Neural cell (in vitro differentiated cells): ENCODE measurements at regions not wholly inside any gene's neighbourhood (a gene's known extent, or its start where the extent isn't known, plus 50 kb on each side); places are given as distances from the start of the nearest gene placed in this dataset.

Experiments
- CTCF ChIP-seq: fragments of 450-650 bp; IDR thresholded peaks from 2 replicates; pipeline ENCODE4 v1.5.1; 2014; ENCODE audit warnings: antibody characterized with exemption, mild to moderate bottlenecking, moderate library complexity; ENCODE audit not compliant: poor library complexity, severe bottlenecking
- EP300 ChIP-seq: fragments of 450-650 bp; conservative IDR thresholded peaks from 2 replicates; pipeline ENCODE4 v1.6.1; 2014; ENCODE audit warnings: antibody characterized with exemption, mild to moderate bottlenecking, moderate library complexity; ENCODE audit not compliant: poor library complexity, severe bottlenecking
- EZH2 ChIP-seq: fragments of 200-600, 300-800 bp; shearing (Covaris generic), sonication (generic); IDR thresholded peaks from 2 replicates; pipeline ENCODE4 v1.6.1; 2014; ENCODE audit warnings: antibody characterized with exemption, low read length, borderline replicate concordance, mild to moderate bottlenecking; ENCODE audit not compliant: insufficient read depth, poor library complexity, severe bottlenecking
- MXI1 ChIP-seq: fragments of 450-650 bp; conservative IDR thresholded peaks from 2 replicates; pipeline ENCODE4 v1.6.1; 2014; ENCODE audit warnings: antibody characterized with exemption, mild to moderate bottlenecking; ENCODE audit not compliant: poor library complexity, severe bottlenecking
- POLR2AphosphoS5 ChIP-seq: IDR thresholded peaks from 2 replicates; pipeline ENCODE4 v1.6.1; 2012
- RAD21 ChIP-seq: fragments of 450-650 bp; conservative IDR thresholded peaks from 2 replicates; pipeline ENCODE4 v1.6.1; 2014; ENCODE audit warnings: antibody characterized with exemption, mild to moderate bottlenecking, moderate library complexity
- REST ChIP-seq: IDR thresholded peaks from 2 replicates; pipeline ENCODE4 v1.6.1; 2012; ENCODE audit warnings: borderline replicate concordance
- SMC3 ChIP-seq: fragments of 450-650 bp; conservative IDR thresholded peaks from 2 replicates; pipeline ENCODE4 v1.6.1; 2014; ENCODE audit warnings: antibody characterized with exemption, mild to moderate bottlenecking, moderate library complexity; ENCODE audit not compliant: poor library complexity
- TAF1 ChIP-seq: IDR thresholded peaks from 2 replicates; pipeline ENCODE4 v1.6.1; 2012; ENCODE audit warnings: low read depth

- TF ChIP-seq POLR2AphosphoS5 (no peak), CTCF (no peak), EZH2 (no peak), REST (no peak), TAF1 (no peak), RAD21 (no peak), EP300 (no peak), MXI1 (no peak), SMC3 (no peak)
These were observed 220.4 kb upstream of the GADL1 start for GRCh38 chr3:31114929-31115283.
